Psoas muscle (tissue), 7 donors: ENCODE measurements at regions not wholly inside any gene's neighbourhood (a gene's known extent, or its start where the extent isn't known, plus 50 kb on each side); places are given as distances from the start of the nearest gene placed in this dataset.
"Not testable (repeated sequence)": the region's sequence is repeated elsewhere in the genome, so short reads cannot be mapped to it uniquely, and the experiment has no call there.

Source experiments
- ATAC-seq, 4 donors: fragments of 200-7000 bp; cut with Tn5 transposase; one replicate each; pipeline ENCODE4 v1.9.1; 2020; ENCODE audit warnings: moderate library complexity in 3 of 4, mild to moderate bottlenecking in 2 of 4
- DNase-seq, 2 donors: peaks; one replicate each; pipeline ENCODE4 v3.0.0-alpha.2; 2020
- H3K27ac ChIP-seq: fragments of 200-600 bp; one replicate; pipeline ENCODE4 v1.8.0; 2022
- H3K27me3 ChIP-seq, 3 donors: fragments of 200-600 bp in 1 of 3; one replicate each; pipeline versions ENCODE4 v1.6.1 to v1.8.0; 2013 to 2022; ENCODE audit warnings: low read length in 2 of 3, mild to moderate bottlenecking in 2 of 3, moderate library complexity in 1 of 3; ENCODE audit not compliant: insufficient read depth in 3 of 3
- H3K36me3 ChIP-seq, 2 donors: fragments of 200-600 bp in 1 of 2; one replicate each; pipeline versions ENCODE4 v1.6.1 to v1.8.0; 2013 to 2022; ENCODE audit warnings: low read depth in 1 of 2, mild to moderate bottlenecking in 1 of 2, moderate library complexity in 1 of 2; ENCODE audit not compliant: insufficient read depth in 1 of 2
- H3K4me1 ChIP-seq: fragments of 200-600 bp; one replicate; pipeline ENCODE4 v1.8.0; 2022
- H3K4me3 ChIP-seq: fragments of 200-600 bp; one replicate; pipeline ENCODE4 v1.8.0; 2022; ENCODE audit warnings: mild to moderate bottlenecking
- H3K9me3 ChIP-seq: fragments of 200-600 bp; one replicate; pipeline ENCODE4 v1.8.0; 2022
- WGBS, 3 donors: extraction: QIAGEN DNeasy Blood & Tissue Kit; methylation state at CpG; one replicate each; pipeline versions ENCODE4 v1.1.6 to v1.1.7; 2013; 5-methylcytosine and 5-hydroxymethylcytosine counted together
- intact Hi-C, 2 donors: fragments of 100-400 bp; cut with DNase I; formaldehyde crosslinking; loops; one replicate each; pipeline versions ENCODE4 v1.11.0 to v1.14.2; 2022
- TF ChIP-seq, protein P1 (sequence below): fragments of 200-600 bp; IDR thresholded peaks from one replicate; pipeline ENCODE4 v1.8.0; 2022; ENCODE audit warnings: antibody characterized with exemption
- donor health status: healthy with polysubstance abuse.
- donor health status: DM: no; HTN: no; CAD: no; lungs with moderate emphysema.
- donor health status: Bipolar disorder and iron deficiency.
- donor health status: healthy.
- donor health status: DM: yes; HTN: yes; CAD: no.
- donor health status: DM: no; HTN: no; CAD: no.
- donor health status: DM: yes; HTN: yes; CAD: no.

DNA sequence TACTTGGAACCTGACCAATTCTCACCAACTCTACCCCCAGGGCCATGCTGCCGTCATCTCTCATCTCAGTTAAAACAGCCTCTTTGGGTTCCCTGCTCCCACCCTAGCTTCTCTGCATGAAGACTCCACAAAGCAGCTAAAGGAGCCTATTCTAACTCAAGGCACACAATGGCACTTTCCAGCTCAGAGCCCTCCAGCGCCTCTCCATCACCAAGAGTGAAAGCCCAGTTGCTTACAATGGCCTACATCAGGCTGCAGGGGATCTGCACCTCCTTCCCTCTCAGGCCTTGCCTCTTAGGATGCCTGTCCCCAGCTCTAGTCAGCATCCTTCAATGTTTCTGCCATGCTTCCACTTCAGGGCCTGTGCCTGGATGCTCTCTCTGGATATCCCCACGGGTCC lies 83.7 kb upstream of the GNAZ start:
- no peaks in the 10 kb centered on the region for H3K9me3 ChIP-seq
- no peak for DNase-seq
- intact Hi-C loops, result no loop called here
- peaks cover 0 to 24% (median 0%) of the 10 kb centered on the region in 3 donors for H3K27me3 ChIP-seq
- H3K4me3 ChIP-seq, result no peak overlapping the region
- TF ChIP-seq, protein P1, sequence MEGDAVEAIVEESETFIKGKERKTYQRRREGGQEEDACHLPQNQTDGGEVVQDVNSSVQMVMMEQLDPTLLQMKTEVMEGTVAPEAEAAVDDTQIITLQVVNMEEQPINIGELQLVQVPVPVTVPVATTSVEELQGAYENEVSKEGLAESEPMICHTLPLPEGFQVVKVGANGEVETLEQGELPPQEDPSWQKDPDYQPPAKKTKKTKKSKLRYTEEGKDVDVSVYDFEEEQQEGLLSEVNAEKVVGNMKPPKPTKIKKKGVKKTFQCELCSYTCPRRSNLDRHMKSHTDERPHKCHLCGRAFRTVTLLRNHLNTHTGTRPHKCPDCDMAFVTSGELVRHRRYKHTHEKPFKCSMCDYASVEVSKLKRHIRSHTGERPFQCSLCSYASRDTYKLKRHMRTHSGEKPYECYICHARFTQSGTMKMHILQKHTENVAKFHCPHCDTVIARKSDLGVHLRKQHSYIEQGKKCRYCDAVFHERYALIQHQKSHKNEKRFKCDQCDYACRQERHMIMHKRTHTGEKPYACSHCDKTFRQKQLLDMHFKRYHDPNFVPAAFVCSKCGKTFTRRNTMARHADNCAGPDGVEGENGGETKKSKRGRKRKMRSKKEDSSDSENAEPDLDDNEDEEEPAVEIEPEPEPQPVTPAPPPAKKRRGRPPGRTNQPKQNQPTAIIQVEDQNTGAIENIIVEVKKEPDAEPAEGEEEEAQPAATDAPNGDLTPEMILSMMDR, result no peak
- ATAC-seq, result no peak
- no peak overlapping the region for H3K27ac ChIP-seq
- 82 to 90% (median 86%) methylated on average over 3 of the region's 3 CpGs for WGBS, 3 donors
- no peaks in the 10 kb centered on the region for H3K36me3 ChIP-seq
- no peaks in the 10 kb centered on the region for H3K4me1 ChIP-seq

DNA sequence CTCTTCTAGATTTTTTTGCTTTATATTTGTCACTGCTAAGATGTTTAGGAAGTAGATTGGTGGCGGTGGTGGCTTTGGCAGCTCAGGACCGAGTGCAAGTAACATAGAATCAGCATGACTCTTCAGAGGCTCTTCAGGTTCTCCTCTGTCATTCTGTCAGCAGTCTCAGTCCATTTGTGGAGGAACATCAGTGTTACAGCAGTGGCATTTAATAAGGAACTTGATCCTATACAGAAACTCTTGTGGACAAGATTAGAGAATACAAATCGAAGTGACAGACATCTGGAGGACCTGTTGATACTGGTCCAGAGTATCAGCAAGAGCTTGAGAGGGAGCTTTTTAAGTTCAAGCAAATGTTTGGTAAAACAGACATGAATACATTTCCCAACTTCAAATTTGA lies 82.2 kb upstream of the GNAZ start:
- Histone ChIP-seq H3K27ac (no peak overlapping the region), H3K9me3 (no peaks in the 10 kb centered on the region), H3K4me3 (no peak overlapping the region), H3K27me3 (peaks cover 0 to 20% (median under 1%) of the 10 kb centered on the region in 3 donors), H3K4me1 (no peaks in the 10 kb centered on the region), H3K36me3 (no peaks in the 10 kb centered on the region)
- 63 to 68% (median 66%) methylated on average over 3 of the region's 3 CpGs for WGBS, 3 donors
- no peak for DNase-seq
- TF ChIP-seq, protein P1, result no peak
- intact Hi-C loops, result no loop called here
- ATAC-seq, result no peak

DNA sequence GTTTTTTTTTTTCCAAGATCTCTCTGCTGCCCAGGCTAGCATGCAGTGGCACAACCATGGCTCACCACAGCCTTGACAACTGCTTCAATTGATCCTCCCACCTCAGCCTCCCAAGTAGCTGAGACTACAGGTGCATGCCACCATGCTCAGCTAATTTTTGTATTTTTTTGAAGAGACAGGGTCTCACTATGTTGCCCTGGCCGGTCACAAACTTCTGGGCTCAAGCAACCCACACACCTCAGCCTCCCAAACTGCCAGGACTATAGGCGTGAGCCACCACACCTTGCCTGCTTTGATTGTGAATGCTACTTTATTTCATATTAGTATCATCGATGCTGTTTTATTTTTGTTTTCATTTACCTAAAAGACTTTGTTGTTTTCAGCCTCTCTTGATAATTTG lies 81.5 kb upstream of the GNAZ start:
- ATAC-seq, result no peak
- no peak overlapping the region for H3K4me3 ChIP-seq
- no peaks in the 10 kb centered on the region for H3K4me1 ChIP-seq
- no peak for DNase-seq
- H3K27me3 ChIP-seq, result peaks cover 0 to 20% (median 2%) of the 10 kb centered on the region in 3 donors
- H3K36me3 ChIP-seq, result no peaks in the 10 kb centered on the region
- no peaks in the 10 kb centered on the region for H3K9me3 ChIP-seq
- intact Hi-C loops, result no loop called here
- H3K27ac ChIP-seq, result no peak overlapping the region
- TF ChIP-seq, protein P1, result no peak
- WGBS, 3 donors, result 79 to 88% (median 87%) methylated on average over 3 of the region's 3 CpGs

DNA sequence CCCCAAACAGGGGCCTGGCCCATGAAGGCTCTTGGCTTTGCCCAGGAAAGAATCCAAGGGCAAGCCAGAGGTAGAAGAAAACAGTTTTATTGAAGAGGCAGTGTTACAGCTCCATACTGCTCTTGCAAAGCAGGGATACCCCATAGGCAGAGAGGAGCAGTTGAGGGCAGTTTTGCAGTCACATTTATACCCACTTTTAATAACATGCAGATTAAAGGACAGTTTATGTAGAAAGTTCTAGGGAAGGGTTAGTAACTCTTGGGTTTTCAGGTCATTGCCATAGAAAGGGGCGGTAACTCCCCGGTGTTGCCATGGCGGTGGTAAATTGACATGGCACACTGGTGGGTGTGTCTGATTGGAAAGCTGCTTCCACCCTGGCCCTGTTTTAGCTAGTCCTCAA lies 80.5 kb upstream of the GNAZ start:
- no peaks in the 10 kb centered on the region for H3K9me3 ChIP-seq
- TF ChIP-seq, protein P1, result no peak
- no peak overlapping the region for H3K27ac ChIP-seq
- H3K36me3 ChIP-seq, result no peaks in the 10 kb centered on the region
- 84 to 92% (median 86%) methylated on average over 3 of the region's 3 CpGs for WGBS, 3 donors
- no peak for DNase-seq
- no peaks in the 10 kb centered on the region for H3K4me1 ChIP-seq
- no peak overlapping the region for H3K4me3 ChIP-seq
- ATAC-seq, result no peak
- intact Hi-C loops, result no loop called here
- H3K27me3 ChIP-seq, result peaks cover 0 to 17% (median 2%) of the 10 kb centered on the region in 3 donors

DNA sequence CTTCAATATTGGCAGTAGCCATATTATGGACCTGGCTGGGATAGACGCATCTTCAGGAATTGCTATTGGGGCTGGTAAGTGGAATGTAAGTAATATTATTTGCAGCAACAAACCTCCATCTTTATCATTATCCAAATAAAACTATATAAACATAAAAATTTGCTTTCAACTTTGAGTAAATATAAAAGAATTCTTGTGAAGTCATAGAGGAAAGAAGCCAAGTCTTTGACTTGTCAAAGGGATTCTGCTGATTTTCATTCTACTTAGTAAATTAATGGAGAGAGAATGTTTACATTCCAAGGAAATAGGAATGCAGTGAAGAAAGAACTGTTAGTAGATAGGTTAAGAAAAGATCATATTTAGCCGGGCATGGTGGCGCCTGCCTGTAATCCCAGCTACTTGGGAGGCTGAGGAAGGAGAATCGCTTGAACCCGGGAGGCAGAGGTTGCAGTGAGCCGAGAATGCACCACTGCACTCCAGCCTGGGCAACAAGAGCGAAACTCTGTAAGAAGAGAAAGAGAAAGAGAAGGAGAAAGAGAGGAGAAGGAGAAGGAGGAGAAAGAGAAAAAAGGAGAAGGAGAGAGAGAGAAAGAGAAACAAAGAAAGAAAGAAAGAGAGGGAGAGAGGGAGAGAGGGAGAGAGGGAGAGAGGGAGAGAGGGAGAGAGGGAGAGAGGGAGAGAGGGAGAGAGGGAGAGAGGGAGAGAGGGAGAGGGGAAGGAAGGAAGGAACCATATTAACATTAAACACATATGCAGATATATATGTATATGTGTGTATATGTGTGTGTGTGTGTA lies 79.4 kb upstream of the GNAZ start:
- intact Hi-C loops, H3K4me1 ChIP-seq, H3K36me3 ChIP-seq, DNase-seq, H3K9me3 ChIP-seq, H3K4me3 ChIP-seq, ATAC-seq, H3K27ac ChIP-seq: not testable (repeated sequence)
- WGBS, 3 donors, result 86 to 92% (median 90%) methylated on average over 7 of the region's 7 CpGs
- H3K27me3 ChIP-seq, result peaks cover 0 to 17% (median 2%) of the 10 kb centered on the region in 3 donors
